HG03280 (cell line): ENCODE measurements at regions not wholly inside any gene's neighbourhood (a gene's known extent, or its start where the extent isn't known, plus 50 kb on each side); places are given as distances from the start of the nearest gene placed in this dataset.
A peak's percentile ranks its signal among the peaks of the same experiment; 100 is the strongest.

Experiments used
- ATAC-seq: cut with Tn5 transposase; IDR thresholded peaks from one replicate; pipeline ENCODE4 v1.9.1; 2021; ENCODE audit warnings: mild to moderate bottlenecking, moderate library complexity; ENCODE audit not compliant: unreplicated experiment

- ATAC-seq: no peak
These were observed 1387.0 kb upstream of the TENM4 start for GRCh38 chr11:80827781-80828180.

DNA sequence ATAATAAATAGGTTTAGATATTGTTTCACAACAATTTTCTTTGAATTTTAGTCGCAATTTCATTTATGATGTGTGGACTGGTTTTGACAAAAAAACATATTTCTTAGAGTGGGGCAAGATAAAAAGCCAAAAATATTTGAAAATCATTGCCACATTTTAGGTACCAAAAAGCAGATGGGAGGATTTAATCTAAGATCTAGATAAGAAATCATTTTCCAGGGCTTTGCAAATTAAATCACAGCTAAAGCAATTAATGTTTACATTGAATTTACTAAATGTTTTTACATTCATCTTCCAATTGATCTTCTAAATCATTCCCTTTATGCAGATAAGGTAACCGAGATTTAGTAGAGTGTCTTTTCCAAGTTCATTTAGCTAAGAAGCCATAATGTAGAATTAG lies 1386.0 kb upstream of the TENM4 start:
- no peak for ATAC-seq

- ATAC-seq: no peak
These were observed 1381.5 kb upstream of the TENM4 start for GRCh38 chr11:80822308-80822707.

DNA sequence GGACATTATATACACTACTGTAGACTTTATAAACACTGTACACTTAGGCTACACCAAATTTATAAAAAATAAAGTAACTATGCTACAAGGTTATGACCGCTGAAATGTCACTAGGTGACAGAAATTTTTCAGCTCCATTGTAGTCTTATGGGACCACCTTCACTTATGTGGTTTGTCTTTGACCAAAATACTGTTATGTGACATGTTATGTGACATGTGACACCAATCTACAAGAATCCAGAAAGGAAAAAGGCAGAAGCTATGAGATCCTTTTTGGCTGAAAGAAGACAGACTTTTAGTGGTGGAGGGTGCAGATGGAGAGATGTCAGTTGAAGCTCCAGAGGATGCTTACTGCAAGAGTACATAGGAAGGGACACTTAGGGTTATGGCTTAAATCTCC lies 1378.4 kb upstream of the TENM4 start:
- ATAC-seq: no peak

- peak; percentile 41 for ATAC-seq
These were observed 1376.1 kb upstream of the TENM4 start for GRCh38 chr11:80816966-80817365.

DNA sequence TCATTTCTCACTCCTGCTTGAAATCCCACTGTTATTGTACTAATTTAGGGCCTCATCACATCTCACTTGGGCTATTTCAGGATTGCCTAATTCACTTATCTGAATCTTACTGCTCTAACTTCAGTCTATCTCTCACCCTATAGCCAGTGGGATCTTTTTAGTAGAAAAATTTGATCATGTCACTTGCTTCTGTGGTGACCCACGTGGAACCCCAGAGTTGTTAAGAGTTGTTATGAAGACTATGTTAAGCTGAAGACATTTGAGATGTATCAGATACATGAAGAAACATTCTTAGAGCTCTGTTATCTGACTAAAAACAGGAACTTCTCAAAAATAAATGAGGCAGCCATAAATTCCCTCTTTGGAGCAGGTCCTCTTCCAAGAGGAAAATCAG lies 1375.6 kb upstream of the TENM4 start:
- ATAC-seq: peak; percentile 41

DNA sequence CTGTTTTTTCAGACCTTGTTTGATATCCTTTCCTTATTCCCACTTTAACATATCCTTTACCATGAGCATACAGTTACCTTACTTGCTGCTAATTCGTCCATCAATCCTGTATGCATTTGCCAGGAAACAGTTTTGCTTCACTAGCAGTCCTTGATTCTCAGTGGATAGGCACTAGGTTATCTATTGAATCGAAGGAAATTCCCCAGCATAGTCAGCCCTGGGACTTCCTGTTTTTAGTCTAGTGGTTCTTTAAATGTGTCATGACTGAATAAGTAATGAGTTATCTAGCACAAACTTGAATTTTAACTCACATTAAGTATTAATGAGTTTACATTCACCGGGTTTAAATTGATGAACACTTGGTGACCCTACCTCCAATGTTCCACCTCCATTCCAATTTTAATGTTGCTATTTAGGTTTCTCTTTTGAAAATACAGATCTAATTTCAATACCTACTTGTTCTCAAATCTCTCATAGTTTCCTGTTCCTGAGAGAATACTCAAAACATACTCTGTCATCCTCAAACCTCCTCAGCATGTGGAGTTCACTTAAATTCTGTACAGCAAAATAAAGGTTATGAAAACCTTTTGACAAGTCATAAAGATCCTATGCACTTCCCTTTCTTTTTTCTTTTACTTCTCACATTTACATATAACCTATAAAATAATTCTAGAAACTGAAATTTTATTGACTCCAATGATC lies 1375.1 kb upstream of the TENM4 start:
- ATAC-seq: peak; percentile 77

DNA sequence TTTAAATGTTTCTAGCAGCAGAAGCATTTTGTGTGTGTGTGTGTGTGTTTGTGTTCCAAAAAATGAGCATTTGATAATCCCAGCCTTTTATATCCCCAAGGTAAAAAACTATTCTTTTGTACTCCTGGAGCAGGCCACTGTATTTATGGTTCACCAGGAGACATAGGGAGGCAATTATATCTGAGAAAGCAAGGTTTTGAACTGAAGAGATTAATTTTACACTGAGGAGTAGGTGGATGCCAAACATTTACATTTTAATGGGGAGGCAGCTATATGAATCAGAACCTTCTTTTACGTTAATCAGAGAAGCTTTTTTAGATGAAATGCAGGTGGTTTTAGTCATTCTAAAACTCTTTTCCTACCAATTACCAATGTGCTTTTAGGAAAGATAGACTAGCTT lies 1374.0 kb upstream of the TENM4 start:
- ATAC-seq: no peak

- no peak for ATAC-seq
These were observed 1369.9 kb upstream of the TENM4 start for GRCh38 chr11:80810695-80811094.

GRCh38 chr11:80798174-80798573 lies 1357.3 kb upstream of the TENM4 start:
- ATAC-seq: no peak

DNA sequence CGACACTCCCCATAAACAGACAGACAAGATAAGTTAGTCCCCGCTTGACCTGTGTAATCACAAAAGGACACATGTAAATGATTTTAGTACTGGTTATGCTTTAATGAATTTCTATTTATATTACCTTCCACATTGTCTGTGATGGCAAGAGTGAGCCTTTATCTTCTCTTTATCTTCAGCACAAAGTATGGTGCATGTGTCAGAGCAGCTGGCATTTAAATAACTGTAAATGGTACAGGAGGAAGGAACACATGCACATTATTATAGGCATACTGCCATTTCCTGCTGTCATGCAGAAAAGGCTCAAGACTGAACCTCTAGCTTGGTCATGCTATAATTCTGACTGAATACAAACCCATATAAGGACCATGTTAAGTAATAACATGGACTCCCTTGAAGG lies 1342.7 kb upstream of the TENM4 start:
- no peak for ATAC-seq

- no peak for ATAC-seq
These were observed 1341.5 kb upstream of the TENM4 start for GRCh38 chr11:80782135-80782885.

DNA sequence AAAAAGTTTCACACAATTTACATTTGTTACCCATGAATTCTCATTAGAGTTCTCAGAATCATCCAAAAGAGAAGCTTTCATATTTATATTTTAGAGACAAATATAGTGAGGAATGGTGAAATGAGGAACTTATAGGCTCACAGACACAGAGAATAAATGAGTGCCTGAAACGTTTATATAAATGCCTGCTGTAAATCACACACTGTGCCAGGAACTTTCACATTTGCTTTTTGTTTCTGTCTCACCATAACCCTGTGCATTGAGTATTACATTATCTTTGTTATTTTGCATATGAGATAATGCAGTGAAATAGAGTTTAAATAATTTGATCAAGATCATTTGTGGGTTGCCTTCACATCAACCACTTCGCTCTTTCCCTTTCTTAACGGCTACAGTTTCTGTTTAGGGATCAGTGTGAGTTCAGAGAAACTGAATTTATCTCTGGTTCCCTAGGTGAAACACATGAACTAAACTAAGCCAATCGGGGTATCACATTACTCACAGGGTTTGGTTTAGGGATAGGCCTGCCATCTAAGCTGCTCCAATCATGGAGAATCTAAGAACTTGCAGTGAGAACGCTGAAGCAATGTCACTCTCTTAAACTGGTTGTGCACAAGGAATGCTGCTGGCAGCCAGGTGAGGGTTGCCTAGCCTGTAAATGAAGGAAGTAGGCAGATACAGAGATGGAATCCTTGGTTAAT lies 1339.2 kb upstream of the TENM4 start:
- no peak for ATAC-seq

DNA sequence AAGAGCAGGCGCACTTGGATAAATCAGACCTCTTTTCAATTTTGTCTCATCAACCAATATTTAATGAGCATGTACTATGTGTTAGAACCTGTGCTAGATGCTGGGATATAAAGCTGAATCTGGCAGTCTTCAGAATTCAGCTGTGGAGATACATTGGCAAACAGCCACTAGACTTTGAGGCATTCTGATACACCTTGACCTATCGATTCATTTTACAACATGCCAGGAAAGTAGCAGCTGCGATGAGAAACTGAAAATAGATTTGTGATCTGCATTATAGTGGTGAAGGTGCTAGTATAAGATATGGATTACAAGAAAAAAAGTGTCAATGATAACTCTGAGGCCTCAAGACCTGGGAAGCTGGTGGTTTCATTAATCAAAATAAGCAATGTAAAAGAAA lies 1338.1 kb upstream of the TENM4 start:
- no peak for ATAC-seq

- no peak for ATAC-seq
These were observed 1337.6 kb upstream of the TENM4 start for GRCh38 chr11:80778432-80778831.

GRCh38 chr11:80773919-80774318 lies 1333.1 kb upstream of the TENM4 start:
- ATAC-seq: no peak

GRCh38 chr11:80771017-80771416 lies 1330.2 kb upstream of the TENM4 start:
- no peak for ATAC-seq

DNA sequence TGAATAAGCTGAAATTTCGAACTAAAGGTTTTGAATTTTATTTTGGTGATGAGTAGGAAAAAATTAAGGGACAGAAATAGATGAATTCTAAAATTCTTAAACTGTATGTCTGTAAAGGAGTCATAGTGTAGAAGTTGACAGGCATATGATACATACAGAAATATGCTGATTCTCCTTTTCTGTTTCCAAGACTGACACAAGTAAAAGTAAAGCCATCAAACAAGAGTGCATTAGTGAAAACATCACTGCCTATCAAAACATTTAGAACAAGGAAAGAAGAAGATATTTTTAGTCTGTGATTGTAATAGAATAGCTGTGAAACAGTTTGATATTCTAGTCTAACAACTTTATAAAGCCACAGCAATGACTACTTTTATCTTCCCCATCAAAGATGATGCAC lies 1318.0 kb upstream of the TENM4 start:
- ATAC-seq: no peak

DNA sequence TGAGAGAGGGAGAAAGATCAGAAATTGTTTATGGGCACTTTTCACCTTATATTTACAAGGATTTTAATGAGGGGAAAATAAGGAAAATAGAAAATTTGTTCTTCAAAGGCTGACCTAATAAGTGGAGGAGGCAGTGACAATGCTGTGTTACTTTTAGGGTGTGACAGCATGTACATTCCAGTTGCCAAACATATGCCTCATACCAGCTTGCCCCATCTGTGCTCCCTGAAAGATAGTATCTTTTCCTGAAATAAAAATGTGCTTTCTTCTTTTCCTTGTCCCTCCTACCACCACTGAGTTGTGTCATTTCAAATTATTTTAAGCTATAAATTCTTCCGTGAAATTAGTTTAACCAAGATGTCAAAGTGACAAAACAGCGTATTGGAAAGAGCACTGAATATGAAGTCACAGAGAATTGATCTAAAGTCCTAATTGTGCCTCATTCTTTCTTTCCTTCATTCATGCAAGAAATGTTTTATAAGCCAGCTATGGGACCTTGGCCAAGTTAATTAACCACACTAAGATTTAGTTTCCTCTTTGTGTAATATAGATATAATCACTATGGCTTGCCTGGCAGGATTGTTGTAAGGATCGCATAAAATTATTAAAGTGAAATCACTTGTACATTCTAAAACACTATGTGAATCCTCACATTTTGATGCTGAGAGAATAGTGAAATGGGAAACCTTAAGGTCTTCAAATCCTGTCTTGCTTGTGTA lies 1307.5 kb upstream of the TENM4 start:
- ATAC-seq: no peak

GRCh38 chr11:80746300-80746699 lies 1305.5 kb upstream of the TENM4 start:
- no peak for ATAC-seq

DNA sequence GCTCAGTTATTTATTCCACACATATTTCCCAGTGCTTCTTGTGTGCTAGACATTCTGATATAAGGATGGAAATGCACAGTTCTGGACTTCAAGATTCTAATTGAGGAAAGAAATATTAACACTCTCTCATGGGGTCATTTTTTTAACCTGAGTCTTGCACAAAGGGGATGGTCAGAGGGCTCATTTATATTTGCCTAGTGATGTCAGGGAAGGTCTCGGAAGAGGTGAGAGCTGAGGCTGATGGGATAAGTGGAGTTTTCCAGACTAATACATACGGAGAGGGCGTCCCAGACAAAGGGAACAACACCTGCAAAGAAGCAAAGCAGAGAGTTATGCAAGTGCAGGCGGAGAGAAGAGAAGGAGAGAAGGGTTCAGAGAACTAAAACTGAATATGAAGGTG lies 1304.6 kb upstream of the TENM4 start:
- no peak for ATAC-seq
